Activated naive CD4-positive, alpha-beta T cell treated with Interleukin-2 at 50 U/mL for 16 hours (primary cell): ENCODE measurements at regions not wholly inside any gene's neighbourhood (a gene's known extent, or its start where the extent isn't known, plus 50 kb on each side); places are given as distances from the start of the nearest gene placed in this dataset.

Experiments
- DNase-seq: peaks from one replicate; pipeline ENCODE4 v3.0.0-alpha.2; 2020

- DNase-seq, result no peak
These were observed 98.6 kb downstream of the BCL2L11 start for GRCh38 chr2:111219285-111219684.

GRCh38 chr2:111219734-111220505 lies 99.2 kb downstream of the BCL2L11 start:
- DNase-seq, result no peak

- no peak for DNase-seq
These were observed 100.2 kb downstream of the BCL2L11 start for GRCh38 chr2:111220962-111221361.

DNA sequence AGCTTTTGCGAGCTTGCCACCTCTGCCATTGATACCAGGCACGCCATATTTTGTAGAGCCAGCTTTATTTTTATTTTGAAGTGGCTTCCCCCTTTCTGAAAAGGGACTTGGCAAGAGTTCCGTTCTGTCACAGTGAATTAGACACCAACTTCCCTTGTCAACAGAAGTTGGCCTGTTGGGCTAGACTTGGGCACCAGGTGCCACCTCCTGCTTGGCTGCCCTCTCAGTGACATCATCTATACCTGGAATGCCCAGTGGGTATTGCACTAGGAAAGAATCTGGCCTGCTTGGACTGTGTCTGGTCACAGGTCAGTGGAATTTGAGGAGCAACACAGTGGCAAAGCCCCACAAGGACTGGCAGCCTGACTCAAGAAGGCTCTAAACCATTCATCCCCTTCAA lies 101.0 kb downstream of the BCL2L11 start:
- no peak for DNase-seq

DNA sequence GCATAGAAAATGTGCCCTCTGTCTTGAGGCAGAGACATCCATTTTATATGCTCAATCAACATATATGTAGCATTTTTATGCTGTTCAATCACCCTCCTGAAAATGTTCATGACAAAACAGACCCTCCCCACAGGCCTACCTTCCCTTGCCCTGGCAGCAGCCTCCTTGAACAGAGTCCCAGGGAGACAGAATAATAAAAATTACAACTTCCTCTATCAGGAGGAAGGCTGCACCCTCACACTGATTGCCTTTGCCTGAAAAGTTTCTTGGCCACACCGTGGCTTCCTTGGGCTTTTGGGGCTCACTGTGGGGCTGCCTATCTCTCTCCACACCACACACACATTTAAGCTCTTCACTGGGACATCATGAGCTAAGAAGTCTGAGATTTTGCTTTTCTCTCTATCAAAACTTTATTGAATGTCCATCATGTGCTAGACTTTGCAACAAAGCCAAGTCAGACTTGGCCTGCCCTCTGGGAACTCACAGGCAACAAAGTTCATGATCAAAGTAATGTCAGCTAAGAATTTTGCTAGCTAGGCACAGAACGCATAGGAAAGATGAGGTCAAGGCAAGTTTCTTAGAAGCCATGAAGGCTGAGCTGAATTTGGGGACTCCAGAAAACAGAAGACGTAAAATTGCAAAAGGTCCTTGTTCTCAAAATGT lies 101.6 kb downstream of the BCL2L11 start:
- no peak for DNase-seq

DNA sequence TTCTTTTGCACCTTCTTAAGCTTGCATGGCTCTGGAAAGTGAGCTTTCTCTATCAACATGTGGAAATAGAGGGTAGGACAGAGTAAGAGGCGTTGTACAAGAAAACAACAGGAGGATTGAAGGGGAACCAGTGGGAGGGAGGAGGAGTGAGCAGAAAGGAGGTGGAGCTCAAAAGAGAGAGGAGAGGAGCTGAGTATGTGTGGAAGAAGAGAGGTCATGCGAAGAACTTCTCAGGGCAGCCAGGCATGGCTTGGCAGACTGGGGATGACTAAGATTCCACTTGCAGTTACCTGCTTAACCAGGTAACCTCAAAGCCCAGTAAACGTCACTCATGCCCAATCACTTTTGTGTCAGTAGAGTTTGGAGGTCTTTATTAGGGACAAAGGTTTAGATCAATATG lies 105.1 kb downstream of the BCL2L11 start:
- DNase-seq, result no peak

- DNase-seq, result no peak
These were observed 106.4 kb downstream of the BCL2L11 start for GRCh38 chr2:111226876-111227700.

DNA sequence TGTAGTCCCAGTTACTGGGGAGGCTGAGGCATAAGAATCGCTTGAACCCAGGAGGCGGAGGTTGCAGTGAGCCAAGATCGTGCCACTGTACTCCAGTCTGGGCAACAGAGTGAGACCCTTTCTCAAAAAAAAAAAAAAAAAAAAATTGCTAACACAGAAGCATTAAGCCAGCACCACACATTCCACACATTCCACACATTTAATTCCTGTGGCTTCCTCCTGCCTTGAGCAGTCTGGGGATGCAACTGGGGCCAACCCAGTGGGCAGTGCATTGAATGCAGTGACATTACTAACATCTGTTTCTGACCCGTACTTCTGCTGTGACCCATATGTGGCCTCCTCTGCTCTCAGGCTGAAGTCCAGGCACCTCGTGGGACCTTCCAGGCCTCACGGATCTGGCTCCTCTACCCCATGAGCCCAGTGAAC lies 107.0 kb downstream of the BCL2L11 start:
- DNase-seq, result no peak

GRCh38 chr2:111231532-111232252 lies 111.0 kb downstream of the BCL2L11 start:
- no peak for DNase-seq

DNA sequence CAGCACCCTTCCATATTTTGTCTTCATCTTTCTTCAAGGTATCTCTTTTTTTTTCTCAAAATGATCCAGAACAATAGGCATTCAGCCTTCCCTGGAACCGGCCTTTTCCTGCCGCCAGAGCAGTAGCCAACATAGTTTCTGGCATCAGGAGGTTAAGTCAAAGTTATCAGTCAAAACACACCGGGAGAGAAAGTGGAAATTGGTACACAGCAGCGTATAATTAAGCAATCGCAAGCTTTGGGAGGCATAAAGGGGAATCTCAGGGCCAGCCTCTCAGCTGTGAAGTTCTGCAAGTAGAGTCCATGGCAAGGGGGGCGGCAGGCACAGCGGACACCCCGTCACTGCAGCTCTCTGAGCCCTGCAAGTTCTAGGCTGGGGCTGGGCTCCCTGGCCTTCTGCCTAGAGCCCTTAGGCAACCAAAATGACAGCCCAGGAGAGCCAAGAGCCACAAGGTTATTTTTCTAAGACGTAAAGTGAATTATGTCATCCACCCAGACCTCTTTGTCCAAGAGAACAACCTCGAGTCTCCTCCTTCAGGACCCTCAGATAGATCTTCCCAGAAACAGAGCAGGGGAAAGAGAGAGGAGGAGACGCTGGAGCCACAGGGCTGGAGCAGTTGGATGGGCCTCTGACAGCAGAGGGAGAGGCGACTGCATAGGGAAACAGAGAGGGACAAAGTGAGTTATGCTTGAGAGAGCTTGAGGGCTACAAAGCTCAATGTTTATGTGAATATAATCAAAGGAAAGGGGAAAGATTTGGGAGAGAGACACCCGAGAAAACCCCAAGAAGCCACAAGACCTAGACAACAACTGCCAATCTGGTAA lies 114.7 kb downstream of the BCL2L11 start:
- no peak for DNase-seq

GRCh38 chr2:111236025-111236424 lies 115.3 kb downstream of the BCL2L11 start:
- no peak for DNase-seq

DNA sequence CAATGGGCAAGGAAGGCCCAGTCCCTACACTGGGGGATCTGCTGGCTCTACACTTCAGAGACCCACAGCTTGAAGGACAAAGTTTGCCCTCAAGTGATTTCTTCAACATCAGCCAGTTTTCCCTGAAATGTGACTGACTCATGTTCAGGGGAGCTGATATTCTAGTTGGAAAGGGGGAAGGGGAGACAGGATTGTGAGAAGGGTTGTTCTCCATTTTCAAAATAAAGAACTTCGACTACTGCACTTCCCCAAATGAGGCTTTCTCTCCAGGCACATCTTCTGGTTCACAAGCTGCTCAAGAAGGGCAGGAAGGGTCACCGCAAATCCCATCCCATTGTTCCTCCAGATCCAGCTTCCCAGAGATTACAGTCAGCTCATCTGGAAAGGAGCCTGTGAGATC lies 117.6 kb downstream of the BCL2L11 start:
- DNase-seq, result no peak

GRCh38 chr2:111239107-111239506 lies 118.4 kb downstream of the BCL2L11 start:
- no peak for DNase-seq

DNA sequence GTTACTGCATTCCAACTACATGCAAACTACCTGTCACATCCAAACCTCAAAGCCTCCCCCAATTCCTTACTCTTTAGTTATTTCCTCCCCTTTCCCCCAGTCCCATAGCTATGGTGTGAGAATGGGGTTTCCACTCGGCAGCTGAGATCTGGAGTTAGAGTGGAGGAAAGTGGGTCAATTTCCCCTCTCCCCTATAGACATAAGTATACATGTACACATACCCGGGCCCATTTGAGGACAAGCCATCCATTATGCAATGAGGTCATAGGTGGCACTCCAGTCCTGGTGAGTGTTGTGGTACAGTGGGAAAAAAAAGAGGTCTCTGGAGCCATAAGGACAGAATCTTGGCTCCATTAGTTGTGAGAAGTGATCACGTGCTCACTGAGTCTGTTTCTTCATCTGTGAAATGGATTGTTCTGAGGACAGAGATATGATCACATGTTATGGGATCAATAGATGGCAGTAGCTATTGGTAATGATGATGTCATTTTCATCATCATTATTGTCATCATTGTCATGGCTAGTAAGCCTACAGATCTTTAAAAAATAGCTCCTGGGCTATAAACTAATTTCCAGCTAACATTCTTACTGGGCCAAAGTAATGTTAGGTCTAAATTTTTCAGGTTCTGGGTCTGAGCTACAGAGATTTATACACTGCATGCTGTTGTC lies 119.0 kb downstream of the BCL2L11 start:
- DNase-seq, result no peak

DNA sequence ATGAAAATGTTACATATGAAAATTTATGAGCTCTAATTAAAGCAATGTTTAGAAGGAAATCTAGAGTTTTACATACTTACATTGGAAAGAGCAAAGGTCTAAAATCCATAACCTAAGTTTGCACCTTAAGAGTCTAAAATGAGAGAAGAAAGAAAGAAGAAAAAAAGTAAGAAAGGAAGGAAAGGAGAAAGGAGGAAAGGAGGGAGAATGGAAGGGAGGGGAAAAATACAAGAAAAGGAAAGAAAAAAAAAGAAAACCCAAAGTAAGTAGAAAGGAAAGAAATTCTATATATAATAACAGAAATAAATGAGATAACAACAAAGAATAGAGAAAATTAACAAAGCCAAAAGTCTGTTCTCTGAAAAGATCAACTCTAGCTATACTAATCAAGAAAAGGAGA lies 122.6 kb downstream of the BCL2L11 start:
- DNase-seq, result no peak

- no peak for DNase-seq
These were observed 124.2 kb downstream of the BCL2L11 start for GRCh38 chr2:111244864-111245263.

GRCh38 chr2:111246620-111247061 lies 125.9 kb downstream of the BCL2L11 start:
- no peak for DNase-seq

- no peak for DNase-seq
These were observed 126.8 kb downstream of the BCL2L11 start for GRCh38 chr2:111247491-111247890.

DNA sequence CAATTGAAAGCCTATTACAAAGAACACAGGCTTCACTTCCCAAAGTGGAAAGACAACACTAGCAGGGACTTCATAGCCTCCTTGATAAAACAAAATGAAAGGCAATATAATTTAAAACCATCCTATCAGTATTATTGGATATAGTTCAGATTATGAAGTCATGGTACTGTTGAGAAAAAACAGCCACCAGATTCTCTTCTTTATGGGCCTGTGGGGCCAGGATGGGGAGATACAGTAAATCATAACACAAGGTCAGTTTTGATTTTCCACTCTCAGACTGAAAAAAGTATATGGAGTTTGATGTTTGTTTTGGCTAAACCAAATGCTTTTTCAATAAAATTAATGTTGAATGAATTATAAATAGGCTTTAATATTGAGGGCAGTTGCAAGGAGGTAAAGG lies 129.1 kb downstream of the BCL2L11 start:
- DNase-seq, result no peak

DNA sequence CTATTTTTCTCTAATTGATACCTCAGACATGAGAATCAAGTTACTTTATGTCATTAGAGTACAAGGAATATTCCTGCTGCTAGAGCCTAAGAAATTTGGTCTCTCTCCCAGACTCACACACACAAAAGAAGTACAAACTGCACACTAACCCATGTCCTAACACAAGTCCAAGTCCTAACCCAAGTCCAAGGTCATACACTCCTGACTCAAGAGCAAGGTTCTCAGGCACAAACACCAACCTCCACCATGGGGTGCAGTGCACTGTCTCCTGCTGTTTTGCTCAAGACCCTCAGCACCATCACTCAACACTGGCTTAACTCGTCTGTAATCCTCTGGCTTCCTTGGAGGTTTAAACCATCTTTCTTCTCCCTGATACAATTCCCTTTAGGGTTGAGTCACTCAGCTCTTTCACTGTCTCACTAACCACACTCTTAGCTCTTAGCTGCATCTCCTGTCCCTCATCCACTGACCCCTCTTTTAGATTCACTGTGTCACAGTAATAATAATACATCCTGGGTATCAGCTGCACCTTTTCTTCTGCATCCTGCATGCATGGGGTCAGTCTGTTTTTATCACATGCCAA lies 129.8 kb downstream of the BCL2L11 start:
- DNase-seq, result no peak

GRCh38 chr2:111251711-111252110 lies 131.0 kb downstream of the BCL2L11 start:
- no peak for DNase-seq
